ENCODE measurements at regions not wholly inside any gene's neighbourhood (a gene's known extent, or its start where the extent isn't known, plus 50 kb on each side); places are given as distances from the start of the nearest gene placed in this dataset.

DNA sequence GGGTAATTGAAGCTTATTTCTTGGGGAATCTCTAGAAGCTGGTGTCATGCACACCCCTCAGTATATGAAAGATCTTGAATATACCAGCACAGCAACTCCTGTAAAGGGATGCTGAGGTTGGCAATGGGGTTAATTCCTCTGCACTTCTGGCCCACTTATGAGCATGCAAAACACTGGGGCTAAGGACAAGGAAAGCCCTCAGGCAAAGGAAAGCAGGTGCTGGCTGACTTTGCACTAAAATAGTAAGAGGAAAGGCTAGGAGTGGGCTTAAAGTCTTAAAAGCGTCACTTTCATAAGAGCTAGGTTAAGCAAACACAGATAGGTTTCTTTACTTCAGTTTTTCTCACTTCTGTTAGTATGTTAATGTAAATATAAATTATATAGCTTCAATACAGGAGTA lies 572.6 kb upstream of the LUZP2 start:
- TF ChIP-seq, protein P1, sequence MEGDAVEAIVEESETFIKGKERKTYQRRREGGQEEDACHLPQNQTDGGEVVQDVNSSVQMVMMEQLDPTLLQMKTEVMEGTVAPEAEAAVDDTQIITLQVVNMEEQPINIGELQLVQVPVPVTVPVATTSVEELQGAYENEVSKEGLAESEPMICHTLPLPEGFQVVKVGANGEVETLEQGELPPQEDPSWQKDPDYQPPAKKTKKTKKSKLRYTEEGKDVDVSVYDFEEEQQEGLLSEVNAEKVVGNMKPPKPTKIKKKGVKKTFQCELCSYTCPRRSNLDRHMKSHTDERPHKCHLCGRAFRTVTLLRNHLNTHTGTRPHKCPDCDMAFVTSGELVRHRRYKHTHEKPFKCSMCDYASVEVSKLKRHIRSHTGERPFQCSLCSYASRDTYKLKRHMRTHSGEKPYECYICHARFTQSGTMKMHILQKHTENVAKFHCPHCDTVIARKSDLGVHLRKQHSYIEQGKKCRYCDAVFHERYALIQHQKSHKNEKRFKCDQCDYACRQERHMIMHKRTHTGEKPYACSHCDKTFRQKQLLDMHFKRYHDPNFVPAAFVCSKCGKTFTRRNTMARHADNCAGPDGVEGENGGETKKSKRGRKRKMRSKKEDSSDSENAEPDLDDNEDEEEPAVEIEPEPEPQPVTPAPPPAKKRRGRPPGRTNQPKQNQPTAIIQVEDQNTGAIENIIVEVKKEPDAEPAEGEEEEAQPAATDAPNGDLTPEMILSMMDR (IDR thresholded peaks at IDR 0.05): no peak
- TF ChIP-seq POLR2A (IDR thresholded peaks at IDR 0.05): no peak
